Skeletal muscle satellite cell (primary cell): ENCODE measurements at regions not wholly inside any gene's neighbourhood (a gene's known extent, or its start where the extent isn't known, plus 50 kb on each side); places are given as distances from the start of the nearest gene placed in this dataset.

Experiments used
- H3K27me3 ChIP-seq: 2 replicates; pipeline ENCODE4 v1.7.0; 2013; ENCODE audit warnings: low read length; ENCODE audit not compliant: control insufficient read depth, insufficient read depth
- H3K36me3 ChIP-seq: 2 replicates; pipeline ENCODE4 v1.7.0; 2013; ENCODE audit warnings: mild to moderate bottlenecking, control low read depth, low read length; ENCODE audit not compliant: insufficient read depth
- H3K4me1 ChIP-seq: 2 replicates; pipeline ENCODE4 v1.7.0; 2013; ENCODE audit warnings: low read length; ENCODE audit not compliant: control insufficient read depth, insufficient read depth
- H3K4me2 ChIP-seq: 2 replicates; pipeline ENCODE4 v1.7.0; 2013; ENCODE audit warnings: mild to moderate bottlenecking, low read length
- H3K4me3 ChIP-seq: 2 replicates; pipeline ENCODE4 v1.7.0; 2013; ENCODE audit warnings: low read length
- H3K9ac ChIP-seq: 2 replicates; pipeline ENCODE4 v1.7.0; 2013; ENCODE audit warnings: mild to moderate bottlenecking, low read depth, low read length, moderate library complexity
- H3K9me3 ChIP-seq: replicated peaks from 2 replicates; pipeline ENCODE4 v1.7.0; 2013; ENCODE audit warnings: mild to moderate bottlenecking, control low read depth, low read length

DNA sequence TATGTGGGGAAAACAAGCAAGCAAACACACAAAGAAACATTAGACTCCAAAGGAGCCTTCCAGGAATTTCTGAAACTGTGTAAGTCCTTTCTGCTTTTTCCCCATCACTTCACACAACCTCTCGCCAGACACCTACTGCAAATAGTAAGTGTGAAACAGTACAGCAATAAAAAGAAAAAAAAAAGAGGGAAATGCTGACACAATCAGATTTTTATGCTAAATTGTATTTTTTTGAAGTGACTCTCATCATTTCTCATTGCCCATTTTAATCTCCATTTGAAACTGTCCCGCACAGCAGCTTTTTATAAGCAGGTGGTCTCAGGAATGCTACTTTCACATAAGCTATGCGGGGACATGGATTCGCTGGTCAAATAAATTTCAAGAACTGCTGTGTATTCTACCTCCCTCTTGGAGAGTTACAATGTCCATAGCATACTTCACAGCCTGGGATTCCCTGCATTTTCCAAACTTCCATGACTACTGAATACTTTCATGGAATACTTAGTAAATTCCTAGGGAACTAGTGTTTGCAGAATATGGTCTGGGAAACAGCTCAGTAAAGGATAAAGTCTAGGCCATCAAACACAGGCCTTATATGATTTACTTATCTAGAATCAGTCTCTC lies 139.9 kb upstream of the TSHZ2 start:
- Histone ChIP-seq H3K4me3 (no peak overlapping the region), H3K36me3 (no peaks in the 10 kb centered on the region), H3K4me2 (no peak overlapping the region), H3K9ac (no peak overlapping the region), H3K4me1 (peaks cover 3% of the 10 kb centered on the region), H3K27me3 (no peaks in the 10 kb centered on the region), H3K9me3 (no peaks in the 10 kb centered on the region)

DNA sequence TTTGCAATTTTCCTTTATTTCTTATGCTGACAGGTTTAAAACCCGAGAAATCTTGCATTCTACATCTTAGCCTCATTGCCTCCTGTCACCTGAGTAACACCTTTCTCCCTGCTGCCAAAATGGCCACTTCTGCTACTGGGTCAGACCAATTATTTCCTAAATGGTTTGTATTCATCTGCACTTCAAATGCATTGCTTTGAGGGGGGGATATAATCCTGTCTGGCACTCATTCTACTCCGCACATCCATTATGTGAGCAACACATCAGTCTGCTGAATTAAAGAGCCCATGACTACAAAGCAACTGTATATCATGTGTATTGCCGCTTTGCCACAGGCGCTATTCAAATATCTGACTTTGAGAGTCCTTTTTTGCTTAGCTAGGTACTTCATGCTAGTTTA lies 141.6 kb upstream of the TSHZ2 start:
- no peak overlapping the region for H3K4me3 ChIP-seq
- no peaks in the 10 kb centered on the region for H3K27me3 ChIP-seq
- peaks cover 3% of the 10 kb centered on the region for H3K4me1 ChIP-seq
- H3K36me3 ChIP-seq: no peaks in the 10 kb centered on the region
- no peak overlapping the region for H3K9ac ChIP-seq
- no peak overlapping the region for H3K4me2 ChIP-seq
- H3K9me3 ChIP-seq: no peaks in the 10 kb centered on the region

DNA sequence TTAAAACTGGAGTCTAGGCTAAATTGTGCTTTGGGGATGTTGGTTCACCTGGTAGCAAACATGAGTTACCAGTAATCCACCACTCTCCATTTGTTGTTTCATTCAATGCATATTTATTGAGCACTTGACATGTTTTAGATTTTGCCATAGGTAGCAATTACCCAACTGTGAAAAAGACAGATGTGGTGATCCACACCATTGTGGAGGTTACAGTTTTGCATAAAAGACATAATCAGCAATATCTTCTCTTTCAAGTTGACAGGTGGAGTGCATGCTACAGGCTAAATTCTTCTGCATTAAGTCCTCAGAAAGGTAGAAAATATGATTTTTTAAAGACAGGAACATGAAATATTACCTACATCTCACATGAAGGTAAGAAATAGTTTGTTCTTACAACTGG lies 143.0 kb upstream of the TSHZ2 start:
- no peaks in the 10 kb centered on the region for H3K27me3 ChIP-seq
- H3K4me3 ChIP-seq: no peak overlapping the region
- H3K9ac ChIP-seq: no peak overlapping the region
- H3K36me3 ChIP-seq: no peaks in the 10 kb centered on the region
- no peak overlapping the region for H3K4me2 ChIP-seq
- H3K9me3 ChIP-seq: no peaks in the 10 kb centered on the region
- peaks cover 3% of the 10 kb centered on the region for H3K4me1 ChIP-seq

DNA sequence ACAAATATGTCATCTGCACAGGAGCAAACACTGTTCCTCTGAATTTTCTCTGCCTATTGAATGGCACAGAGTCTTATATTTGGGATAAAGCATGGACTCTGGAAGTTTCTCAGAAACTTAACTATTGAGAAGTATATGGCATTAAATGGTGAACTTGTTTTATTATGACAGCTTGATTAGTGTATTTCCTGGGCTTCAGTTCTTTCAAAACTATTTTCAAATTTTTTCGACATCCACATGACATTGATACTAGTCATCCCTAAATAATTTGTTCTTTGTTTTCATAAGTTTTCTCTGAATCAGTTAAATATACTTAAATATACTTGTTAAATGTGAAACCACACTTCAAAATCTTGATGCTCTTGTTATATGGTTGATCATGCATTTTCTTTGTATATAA lies 144.0 kb upstream of the TSHZ2 start:
- Histone ChIP-seq H3K9ac (no peak overlapping the region), H3K4me3 (no peak overlapping the region), H3K27me3 (no peaks in the 10 kb centered on the region), H3K9me3 (no peaks in the 10 kb centered on the region), H3K4me2 (no peak overlapping the region), H3K36me3 (no peaks in the 10 kb centered on the region), H3K4me1 (peaks cover 3% of the 10 kb centered on the region)

DNA sequence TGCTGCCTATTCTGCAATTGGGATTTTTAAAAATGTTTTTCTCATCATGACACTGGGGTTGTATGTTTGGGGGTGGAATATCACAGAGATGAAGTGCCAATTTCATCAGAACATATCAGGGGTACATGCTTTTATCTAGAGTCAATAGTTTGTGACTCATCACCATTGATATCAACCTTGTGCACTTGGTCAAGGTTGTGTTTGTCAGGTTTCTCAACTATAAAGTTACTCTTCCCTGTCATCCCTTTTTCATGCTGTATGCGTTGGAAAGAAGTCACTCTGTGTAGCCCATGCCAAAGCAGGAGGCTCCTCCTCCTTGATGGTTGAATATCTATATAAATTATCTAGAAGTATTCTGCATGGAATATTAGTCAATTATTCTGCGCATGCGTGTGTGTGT lies 145.4 kb upstream of the TSHZ2 start:
- Histone ChIP-seq H3K9me3 (no peaks in the 10 kb centered on the region), H3K4me3 (no peak overlapping the region), H3K27me3 (no peaks in the 10 kb centered on the region), H3K9ac (no peak overlapping the region), H3K36me3 (no peaks in the 10 kb centered on the region), H3K4me2 (no peak overlapping the region), H3K4me1 (peaks cover 3% of the 10 kb centered on the region)

DNA sequence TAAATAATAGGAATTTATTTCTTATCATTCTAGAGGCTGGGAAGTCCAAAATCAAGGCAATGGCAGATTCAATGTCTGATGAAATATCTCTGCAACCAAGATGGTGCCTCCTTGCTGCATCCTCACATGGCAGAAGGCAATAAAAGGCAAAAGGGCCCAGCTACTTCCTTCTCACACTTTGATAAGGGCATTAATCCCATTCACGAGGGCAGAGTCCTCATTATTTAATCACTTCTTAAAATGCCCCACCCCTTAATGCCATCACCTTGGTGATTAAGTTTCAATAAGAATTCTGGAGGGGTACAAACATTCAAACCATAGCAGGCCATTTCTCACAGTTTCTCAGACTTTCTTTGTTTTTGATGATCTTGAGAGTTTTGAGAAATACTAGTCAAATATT lies 145.8 kb upstream of the TSHZ2 start:
- Histone ChIP-seq H3K27me3 (no peaks in the 10 kb centered on the region), H3K36me3 (no peaks in the 10 kb centered on the region), H3K4me1 (peaks cover 3% of the 10 kb centered on the region), H3K9ac (no peak overlapping the region), H3K4me2 (no peak overlapping the region), H3K4me3 (no peak overlapping the region), H3K9me3 (no peaks in the 10 kb centered on the region)

DNA sequence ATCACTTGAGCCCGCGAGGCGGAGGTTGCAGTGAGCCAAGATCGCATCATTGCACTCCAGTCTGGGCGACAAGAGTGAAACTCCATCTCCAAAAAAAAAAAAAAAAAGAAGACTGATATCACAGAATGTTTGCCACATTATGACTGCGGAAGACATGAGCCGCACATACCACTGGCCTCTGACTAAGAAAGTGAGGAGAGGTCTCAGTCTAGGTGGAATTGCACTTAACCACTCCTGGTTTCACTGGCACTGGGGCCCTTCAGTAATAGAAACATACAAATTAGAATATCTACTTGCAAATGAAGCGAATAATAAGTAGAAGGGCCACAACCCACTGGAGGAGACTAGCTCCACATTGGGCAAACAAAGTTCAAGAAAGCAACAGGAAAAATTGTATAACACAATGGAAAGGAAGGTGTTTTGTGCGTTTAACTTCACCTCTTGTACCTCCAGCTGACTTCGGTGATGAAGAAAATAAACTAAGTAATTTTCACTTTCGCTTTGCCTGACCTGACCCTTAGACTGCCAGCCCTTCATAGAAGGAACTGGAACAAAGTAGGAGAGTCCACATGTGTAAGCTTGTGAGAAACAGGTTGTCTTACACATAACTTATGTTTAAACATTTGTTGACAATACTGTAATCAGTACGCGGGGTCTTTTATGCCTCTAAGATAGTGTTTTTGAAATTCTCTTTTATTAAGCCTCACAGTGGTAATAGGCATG lies 147.5 kb upstream of the TSHZ2 start:
- H3K36me3 ChIP-seq: no peaks in the 10 kb centered on the region
- no peak overlapping the region for H3K4me2 ChIP-seq
- H3K27me3 ChIP-seq: no peaks in the 10 kb centered on the region
- H3K9ac ChIP-seq: no peak overlapping the region
- H3K9me3 ChIP-seq: no peaks in the 10 kb centered on the region
- peaks cover 3% of the 10 kb centered on the region for H3K4me1 ChIP-seq
- H3K4me3 ChIP-seq: no peak overlapping the region

DNA sequence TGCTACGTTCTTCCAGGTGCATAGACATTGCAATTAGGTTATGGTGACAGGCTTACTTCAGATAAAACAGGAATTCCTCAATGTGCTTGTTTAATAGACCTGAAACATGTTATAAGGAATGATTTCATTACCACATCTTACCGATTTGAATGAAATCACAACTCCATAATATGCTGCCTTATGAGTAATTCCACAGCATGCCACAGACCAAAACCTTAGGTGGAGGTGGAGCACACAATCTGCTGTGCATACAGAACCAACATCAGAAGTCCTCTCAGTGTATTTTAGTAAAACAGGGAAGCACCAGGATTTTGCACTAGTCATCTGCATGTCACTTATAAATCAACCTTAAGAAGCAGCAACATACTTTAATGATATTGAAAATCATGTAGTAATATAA lies 148.9 kb upstream of the TSHZ2 start:
- Histone ChIP-seq H3K9me3 (no peaks in the 10 kb centered on the region), H3K4me3 (no peak overlapping the region), H3K36me3 (no peaks in the 10 kb centered on the region), H3K27me3 (no peaks in the 10 kb centered on the region), H3K4me1 (peaks cover 3% of the 10 kb centered on the region), H3K4me2 (no peak overlapping the region), H3K9ac (no peak overlapping the region)

DNA sequence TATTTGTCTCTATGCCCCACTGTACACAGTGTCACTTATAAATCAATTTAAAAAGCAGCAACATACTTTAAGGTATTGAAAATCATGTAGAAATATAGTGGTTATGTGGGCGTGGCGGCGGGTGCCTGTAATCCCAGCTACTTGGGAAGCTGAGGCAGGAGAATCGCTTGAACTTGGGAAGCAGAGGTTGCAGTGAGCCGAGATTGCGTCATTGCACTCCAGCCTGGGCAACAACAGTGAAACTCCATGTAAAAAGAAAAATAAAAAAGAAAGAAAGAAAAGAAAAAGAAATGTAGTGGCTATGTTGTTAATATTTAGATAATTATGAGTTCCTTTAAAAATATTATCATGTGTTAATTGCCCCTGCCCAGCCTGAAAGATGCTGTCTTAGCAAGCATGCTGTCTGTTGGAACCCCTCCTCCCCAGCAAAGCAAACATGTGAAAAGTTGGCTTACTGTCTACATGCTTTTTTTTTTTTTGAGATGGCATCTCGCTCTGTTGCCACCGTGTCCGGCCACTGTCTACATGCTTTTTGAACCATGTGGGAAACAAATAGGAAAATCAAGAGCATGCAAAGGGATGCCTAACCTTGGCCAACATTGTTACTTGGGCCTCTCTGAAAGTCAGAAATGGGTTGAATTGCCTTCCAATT lies 151.4 kb upstream of the TSHZ2 start:
- Histone ChIP-seq H3K36me3 (no peaks in the 10 kb centered on the region), H3K4me3 (no peak overlapping the region), H3K9ac (no peak overlapping the region), H3K4me1 (no peaks in the 10 kb centered on the region), H3K27me3 (no peaks in the 10 kb centered on the region), H3K9me3 (no peaks in the 10 kb centered on the region), H3K4me2 (no peak overlapping the region)

DNA sequence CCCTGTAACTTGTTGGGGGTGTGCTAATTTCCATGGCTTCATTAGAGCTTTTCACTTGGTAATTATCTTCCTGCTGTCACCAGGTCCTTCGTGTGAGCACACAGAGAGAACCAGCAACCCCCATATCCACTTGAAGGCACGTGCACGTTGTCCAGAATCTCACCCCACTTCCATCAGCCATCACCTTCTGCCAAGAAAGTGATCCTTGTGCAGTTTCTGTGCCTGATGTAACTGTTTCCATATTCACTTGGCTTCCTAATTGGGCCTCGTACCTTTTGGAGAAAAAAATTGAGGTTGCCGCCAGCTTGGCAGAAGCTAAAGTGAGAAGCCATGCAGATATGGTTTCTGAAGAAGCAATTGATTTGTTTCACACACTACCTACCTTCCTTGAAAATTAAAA lies 153.7 kb upstream of the TSHZ2 start:
- Histone ChIP-seq H3K9me3 (no peaks in the 10 kb centered on the region), H3K9ac (no peak overlapping the region), H3K4me2 (no peak overlapping the region), H3K36me3 (no peaks in the 10 kb centered on the region), H3K4me1 (no peaks in the 10 kb centered on the region), H3K27me3 (no peaks in the 10 kb centered on the region), H3K4me3 (no peak overlapping the region)

DNA sequence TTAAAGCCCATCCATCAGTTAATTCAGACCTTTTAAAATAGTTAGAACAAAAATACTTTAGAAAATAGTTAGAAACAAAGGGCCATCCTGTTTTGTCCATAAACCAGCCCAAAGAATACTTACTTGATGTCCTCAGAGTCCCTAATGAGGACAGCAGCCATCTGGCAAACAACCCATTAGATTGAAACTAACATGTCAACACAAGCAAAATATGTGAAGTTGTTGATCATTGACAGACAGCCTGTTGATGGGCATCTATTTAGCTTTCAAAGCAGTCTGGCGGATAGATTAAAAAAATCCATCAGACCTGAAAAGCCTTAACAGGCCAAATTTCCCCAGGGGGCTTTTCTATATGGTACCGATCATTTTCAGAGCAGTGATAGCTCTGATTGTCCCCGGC lies 154.2 kb upstream of the TSHZ2 start:
- no peak overlapping the region for H3K4me2 ChIP-seq
- no peak overlapping the region for H3K9ac ChIP-seq
- H3K36me3 ChIP-seq: no peaks in the 10 kb centered on the region
- H3K4me1 ChIP-seq: no peaks in the 10 kb centered on the region
- H3K9me3 ChIP-seq: no peaks in the 10 kb centered on the region
- H3K27me3 ChIP-seq: no peaks in the 10 kb centered on the region
- no peak overlapping the region for H3K4me3 ChIP-seq

DNA sequence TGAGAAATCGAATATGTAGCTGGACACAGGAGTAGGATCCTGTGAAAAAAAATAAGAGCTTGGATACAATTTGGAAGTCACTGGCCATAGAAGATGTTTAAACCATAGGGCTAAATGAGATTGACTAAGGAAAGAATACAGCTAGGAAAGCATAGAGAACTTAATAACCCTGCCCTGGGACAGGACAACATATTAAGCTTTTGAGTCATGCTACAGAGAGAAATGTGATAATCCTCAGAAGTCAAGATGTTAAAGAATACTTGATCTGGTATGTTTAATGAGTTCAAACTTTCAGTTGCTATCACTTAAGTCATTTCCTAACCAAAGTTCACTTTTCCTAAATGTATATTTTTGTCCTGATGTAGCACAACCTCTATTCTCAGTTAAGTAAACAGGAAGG lies 154.6 kb upstream of the TSHZ2 start:
- Histone ChIP-seq H3K9ac (no peak overlapping the region), H3K4me2 (no peak overlapping the region), H3K36me3 (no peaks in the 10 kb centered on the region), H3K9me3 (no peaks in the 10 kb centered on the region), H3K27me3 (no peaks in the 10 kb centered on the region), H3K4me1 (no peaks in the 10 kb centered on the region), H3K4me3 (no peak overlapping the region)
